ENCODE measurements at regions not wholly inside any gene's neighbourhood (a gene's known extent, or its start where the extent isn't known, plus 50 kb on each side); places are given as distances from the start of the nearest gene placed in this dataset.
"Not testable (repeated sequence)": the region's sequence is repeated elsewhere in the genome, so short reads cannot be mapped to it uniquely, and the experiment has no call there.

DNA sequence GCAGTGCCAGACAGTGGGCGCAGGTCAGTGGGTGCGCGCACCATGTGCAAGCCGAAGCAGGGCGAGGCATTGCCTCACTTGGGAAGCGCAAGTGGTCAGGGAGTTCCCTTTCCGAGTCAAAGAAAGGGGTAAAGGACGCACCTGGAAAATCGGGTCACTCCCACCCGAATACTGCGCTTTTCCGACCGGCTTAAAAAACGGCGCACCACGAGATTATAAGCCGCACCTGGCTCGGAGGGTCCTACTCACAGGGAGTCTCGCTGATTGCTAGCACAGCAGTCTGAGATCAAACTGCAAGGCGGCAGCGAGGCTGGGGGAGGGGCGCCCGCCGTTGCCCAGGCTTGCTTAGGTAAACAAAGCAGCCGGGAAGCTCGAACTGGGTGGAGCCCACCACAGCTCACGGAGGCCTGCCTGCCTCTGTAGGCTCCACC, 77.9 kb downstream of the NR4A2 start:
- DNase-seq (ENCODE audit: low read depth): not testable (repeated sequence)

DNA sequence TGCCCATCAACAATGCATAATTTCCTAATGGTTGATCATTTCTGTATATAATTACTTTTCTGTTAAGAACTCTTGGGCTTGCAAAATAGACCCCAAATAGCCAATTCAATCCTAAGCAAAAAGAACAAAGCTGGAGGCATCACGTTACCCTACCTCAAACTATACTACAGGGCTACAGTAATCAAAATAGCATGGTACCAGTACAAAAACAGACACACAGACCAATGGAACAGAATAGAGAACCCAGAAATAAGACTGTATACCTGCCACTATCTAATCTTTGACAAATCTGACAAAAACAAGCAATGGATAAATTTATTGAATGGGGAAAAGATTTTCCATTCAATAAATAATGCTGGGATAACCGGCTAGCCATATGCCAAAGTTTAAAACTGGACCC, 78.8 kb downstream of the NR4A2 start:
- DNase-seq (ENCODE audit: low read depth): no peak

DNA sequence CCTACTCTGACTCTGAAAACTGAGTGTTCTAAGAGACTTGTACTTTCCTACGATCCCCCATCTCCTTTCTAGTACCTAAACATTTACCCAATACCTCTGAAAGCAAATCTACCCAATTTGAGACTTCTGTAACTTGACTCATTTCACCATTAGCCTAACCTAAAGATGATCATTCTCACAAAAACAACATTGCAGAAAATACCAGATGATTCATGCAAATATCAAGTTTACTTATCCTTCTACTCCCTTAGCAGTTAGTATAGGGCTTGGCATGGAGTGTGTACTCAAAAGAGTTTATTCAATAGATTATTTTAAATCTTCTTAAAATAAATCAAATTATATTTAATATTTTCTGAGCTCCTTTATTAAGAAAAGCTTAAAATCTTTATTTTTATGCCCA, 89.6 kb downstream of the NR4A2 start:
- no peak for DNase-seq (ENCODE audit: low read depth)

DNA sequence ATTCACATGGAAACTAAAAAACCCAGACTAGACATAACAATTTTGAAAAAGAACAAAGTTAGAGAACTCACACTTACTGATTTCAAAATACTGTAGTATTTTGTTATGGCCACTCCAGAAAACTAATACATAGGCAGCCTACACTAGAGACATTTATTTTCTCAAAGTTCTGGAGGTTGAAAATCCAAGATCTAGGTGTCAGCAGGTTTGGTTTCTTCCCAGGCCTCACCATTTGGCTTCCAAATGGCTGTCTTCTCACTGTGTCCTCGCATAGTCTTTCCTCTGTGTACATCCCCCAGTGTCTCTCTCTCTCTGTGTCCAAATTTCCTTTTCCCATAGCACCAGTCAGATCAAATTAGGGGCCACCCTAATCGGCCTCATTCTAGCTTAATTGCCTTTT, 95.0 kb downstream of the NR4A2 start:
- DNase-seq (ENCODE audit: low read depth): no peak

DNA sequence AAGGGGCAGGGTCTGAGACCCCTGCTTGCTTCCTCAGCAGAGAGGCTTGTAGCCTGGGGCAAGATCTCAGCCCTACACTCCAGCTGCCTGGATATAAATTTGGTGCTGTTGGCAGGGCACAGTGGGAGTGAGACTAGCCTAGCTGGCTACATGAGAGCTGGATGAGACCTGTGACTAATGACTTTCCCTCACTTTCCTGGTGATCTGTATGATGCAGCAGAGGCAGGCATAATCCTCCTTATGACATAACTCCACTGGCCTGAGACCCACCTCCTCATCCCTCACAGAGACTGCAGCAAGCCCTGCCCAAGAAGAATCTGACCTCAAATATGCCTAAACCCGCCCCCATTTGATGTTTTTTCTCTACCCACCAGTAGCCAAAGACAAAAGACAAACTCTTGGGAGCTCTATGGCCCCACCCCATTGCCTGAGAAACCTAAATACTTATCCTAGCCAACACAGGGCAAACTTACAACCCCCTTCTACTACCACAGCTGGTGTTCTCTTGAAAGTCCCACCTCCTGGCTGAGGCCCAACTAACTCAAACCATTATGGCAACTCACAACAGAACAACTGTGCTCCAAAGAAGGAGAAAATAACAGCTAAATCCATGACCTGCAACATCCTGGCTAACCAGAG, 102.7 kb downstream of the NR4A2 start:
- DNase-seq (ENCODE audit: low read depth): no peak

DNA sequence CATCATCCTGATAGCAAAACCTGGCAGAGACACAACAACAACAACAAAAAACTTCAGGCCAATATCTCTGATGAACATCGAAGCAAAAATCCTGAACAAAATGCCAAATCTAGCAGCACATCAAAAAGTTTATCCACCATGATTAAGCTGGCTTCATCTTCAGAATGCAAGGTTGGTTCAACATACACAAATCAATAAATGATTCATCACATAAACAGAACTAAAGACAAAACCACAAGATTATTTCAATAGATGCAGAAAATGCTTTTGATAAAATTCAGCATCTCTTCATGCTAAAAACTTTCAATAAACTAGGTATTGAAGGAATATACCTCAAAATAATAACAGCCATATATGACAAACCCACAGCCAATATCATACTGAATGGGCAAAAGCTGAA, 109.2 kb downstream of the NR4A2 start:
- not testable (repeated sequence) for DNase-seq (ENCODE audit: low read depth)

DNA sequence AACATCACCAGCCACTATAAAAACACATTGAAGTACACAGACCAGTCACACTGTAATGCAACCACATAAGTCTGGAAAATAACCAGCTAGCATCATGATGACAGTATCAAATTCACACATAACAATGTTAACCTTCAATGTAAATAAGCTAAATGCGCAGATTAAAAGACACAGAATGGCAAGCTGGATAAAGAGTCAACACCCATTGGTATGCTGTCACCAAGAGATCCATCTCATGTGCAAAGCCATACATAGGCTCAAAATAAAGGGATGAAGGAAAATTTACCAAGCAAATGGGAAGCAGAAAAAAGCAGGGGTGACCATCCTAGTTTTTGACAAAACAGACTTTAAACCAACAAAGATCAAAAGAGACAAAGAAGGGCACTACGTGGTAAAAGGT, 110.8 kb downstream of the NR4A2 start:
- DNase-seq (ENCODE audit: low read depth): no peak

DNA sequence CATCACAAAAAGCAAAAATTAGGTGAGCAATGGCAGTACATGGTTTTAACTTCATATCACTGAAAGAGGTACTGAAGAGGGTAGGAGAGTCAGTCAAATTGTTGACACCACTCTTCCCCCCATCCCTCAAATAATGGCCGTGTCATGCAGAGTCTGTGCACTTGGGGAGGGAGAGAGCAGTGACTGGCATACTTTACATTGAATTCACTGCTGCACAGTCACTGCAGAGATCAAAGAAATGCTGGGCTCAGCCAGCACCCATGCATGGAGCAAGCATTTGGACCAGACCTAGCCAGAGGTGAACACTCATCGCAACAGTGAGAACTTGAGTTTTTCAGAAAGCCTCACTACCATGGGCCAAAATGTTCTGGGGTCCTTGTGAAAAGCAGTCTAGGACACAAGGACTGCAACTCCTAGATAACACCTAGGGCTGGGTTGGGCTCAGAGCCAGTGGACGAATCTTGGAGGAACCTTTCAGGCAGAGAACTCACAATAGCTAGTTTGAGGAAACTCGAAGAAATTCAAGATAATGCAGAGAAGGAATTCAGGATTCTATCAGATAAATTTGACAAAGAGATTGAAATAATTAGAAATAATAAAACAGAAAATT, 112.9 kb downstream of the NR4A2 start:
- DNase-seq (ENCODE audit: low read depth): no peak

DNA sequence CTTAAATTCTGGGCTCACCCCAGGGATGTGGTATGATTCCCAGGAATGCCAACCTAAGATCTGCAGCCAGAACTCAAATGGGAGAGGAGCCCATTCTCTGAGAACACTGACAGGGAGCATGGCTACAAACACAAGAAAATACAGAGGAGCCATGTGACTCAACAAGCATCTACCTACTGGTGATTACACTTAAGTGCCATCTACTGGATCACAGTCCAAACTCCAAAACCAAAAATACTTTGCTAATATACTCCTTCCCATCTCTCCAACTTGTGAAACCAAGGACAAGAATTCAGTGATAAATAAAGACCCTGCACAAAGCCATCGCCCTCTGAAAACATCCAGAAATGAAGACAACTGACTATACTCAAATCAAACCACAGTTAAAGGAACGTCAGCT, 116.9 kb downstream of the NR4A2 start:
- no peak for DNase-seq (ENCODE audit: low read depth)

DNA sequence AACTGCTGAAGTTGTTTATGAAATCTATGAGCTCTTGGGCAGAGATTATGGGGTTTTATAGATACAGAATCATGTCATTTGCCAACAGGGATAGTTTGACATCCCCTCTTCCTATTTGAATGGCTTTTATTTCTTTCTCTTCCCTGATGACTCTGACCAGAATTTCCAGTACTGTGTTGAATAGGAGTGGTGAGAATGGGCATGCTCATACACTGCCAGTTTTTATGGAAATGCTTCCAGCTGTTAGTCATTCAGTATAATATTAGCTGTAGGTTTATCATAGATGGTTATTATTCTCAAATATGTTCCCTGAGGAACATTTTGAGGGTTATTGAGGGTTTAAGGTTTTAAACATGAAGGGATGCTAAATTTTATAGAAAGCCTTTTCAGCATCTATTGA, 121.2 kb downstream of the NR4A2 start:
- DNase-seq (ENCODE audit: low read depth): no peak

DNA sequence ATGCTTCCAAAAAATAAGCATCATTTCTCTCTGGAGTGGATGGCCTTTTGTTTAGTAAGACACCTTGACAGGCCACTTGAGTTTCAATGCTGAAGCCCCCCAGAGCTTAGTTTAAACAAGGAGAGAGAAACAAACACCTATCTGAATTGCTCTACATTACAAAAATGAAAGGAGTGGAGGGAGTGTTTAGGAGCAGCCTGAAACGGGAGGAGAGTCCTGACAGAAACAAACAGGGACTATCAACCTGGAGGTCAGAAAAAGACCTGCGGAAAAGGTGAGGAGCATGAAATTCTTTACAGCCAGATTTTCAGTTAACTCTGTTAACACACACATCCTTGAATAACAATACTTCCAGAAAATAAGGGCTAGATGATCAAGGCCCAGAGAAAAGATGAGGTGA, 126.2 kb downstream of the NR4A2 start:
- DNase-seq (ENCODE audit: low read depth): no peak

DNA sequence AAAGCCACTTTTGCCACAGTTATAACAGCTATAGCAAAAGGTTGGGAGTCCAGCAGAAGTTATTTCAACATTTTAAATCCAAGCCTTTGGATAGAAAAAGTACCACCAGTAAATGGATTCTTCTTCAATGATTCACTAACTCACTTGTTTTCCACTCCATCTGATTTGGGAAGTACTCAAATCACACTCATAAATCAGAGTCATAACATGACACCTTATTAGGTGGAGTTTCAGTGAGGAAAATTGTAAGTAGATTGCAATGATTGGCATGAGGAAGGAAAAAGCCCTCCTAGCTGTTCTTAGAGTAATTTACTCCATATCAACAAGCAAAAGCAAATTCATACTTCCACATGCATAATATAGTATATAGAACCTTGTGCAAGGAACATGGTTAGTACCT, 132.9 kb downstream of the NR4A2 start:
- DNase-seq (ENCODE audit: low read depth): no peak

DNA sequence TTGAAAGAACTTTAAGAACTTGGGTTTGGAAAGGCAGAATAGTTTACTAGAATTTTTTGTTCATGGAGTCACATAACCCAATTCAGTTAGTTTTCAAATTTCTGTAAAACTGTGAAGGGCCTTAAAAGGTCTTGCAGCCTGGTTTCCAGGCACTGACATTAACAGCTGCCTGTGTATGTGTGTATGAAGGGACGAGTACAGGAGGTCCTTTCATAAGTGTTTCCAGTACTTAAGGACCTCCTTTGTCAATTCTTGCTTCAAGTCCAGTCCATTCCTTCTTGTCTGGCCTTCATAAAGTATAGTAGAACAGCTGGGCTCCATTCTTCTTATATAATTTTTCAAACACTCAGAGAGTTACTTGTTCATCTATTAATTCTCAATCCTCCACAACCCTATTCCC, 136.5 kb downstream of the NR4A2 start:
- DNase-seq (ENCODE audit: low read depth): no peak

DNA sequence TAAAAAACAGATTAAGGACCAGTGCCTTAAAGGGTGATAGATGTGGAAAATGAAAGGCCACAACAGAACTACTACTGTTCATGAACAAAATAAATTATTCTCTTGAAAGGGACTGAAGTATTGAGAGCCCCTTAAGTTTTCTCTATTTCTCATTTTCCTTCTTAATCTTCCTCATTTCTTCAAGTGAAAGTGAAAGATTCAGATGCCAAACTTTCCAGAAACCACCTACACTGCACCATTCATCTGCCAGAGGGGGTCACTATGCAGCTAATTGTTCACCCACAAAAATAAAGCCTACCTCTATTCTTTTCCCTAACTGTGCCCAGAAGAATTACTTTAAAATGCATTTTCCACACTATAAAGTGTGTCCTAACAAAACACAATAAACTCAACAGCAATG, 140.1 kb downstream of the NR4A2 start:
- DNase-seq (ENCODE audit: low read depth): no peak

DNA sequence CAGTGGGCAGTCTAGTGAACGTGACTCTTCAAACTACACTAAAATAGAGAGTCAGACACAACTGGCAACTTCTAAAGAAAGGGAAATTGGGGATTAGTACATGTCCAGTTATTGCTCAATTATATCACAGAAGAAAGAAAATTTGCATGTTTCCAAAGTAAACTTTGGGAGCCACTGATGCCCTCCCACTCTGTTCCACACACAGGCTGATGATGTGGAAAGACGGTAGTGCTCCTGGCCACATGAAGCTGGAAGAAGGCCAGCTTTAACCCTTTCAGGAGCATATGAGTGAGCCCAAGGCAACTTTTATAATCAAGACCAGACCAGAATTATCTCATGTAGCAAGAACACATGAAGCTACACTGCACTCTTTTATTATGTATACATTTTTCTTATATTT, 141.0 kb downstream of the NR4A2 start:
- no peak for DNase-seq (ENCODE audit: low read depth)

DNA sequence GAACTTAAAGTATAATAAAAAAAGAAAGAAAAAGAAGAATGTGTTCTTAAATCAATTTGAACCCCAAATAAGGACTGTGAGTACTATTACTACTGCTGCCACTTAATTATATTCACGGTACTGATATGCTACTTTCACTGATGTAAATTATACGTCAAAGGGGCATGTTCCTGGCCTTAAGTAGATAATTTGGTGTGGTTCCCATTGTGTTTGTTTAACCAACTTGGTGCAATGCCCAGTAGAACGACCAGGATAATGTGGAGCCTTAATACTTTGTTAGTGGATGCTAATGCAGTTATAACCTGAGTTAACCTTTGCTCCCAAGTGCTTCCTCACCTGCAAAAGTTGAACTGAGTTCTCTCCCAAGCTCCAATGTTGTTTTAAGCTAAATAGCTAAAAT, 142.0 kb downstream of the NR4A2 start:
- DNase-seq (ENCODE audit: low read depth): no peak

DNA sequence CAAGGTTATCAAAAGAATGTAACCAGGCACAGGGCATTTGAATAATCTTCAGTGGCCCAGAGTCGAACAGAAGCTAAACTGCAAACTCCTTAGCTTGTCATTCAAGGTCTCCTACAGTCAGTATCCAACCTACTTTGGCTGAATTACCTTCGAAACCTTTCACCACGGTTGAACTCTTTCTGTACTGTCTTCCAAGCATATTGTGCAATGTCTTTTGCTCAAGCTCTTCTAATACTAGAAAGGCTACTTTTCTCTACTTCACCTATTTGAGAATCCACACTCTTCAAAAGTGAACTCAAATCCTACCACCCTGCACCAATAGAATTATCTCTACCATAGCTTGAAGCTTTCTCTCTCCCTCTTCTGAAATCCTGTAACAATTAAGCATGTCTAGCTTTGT, 142.9 kb downstream of the NR4A2 start:
- DNase-seq (ENCODE audit: low read depth): no peak

DNA sequence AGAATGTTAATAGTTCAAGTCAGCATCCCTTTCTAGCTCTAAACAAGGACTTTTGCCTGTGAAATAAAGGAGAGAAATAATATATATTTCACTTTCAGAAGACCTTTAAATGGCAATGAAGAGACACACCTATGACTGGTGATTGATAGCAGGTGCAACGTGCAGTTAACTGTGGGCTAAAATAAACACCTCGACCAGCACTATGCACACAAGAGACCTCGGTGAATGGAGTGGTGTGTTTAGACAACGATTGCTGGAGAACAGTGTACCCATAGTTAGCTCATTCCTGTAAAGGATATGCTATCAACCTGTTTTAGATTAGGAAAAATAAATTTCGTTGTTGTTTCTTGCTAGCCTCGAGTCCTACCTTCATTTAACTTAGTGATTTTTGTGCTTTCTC, 143.4 kb downstream of the NR4A2 start:
- DNase-seq (ENCODE audit: low read depth): no peak

DNA sequence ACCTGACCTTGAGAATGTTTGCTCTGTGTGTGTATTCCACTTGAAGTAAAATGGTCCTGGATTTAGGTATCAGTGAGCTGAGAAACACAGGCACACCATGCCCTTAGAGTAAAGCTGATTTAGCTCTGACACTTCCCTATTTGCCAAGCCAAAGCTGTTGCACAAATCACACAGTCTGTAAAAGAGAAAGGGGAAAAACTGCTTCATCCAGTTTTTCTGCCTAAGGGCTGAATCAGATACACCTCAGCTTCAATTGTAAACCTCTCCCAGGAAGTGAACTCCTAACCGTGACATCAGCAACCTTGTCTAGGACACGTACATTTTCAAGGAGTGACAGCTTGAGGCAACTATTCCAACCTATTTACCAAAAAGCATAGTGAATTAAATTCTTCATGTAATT, 150.4 kb downstream of the NR4A2 start:
- DNase-seq (ENCODE audit: low read depth): no peak

DNA sequence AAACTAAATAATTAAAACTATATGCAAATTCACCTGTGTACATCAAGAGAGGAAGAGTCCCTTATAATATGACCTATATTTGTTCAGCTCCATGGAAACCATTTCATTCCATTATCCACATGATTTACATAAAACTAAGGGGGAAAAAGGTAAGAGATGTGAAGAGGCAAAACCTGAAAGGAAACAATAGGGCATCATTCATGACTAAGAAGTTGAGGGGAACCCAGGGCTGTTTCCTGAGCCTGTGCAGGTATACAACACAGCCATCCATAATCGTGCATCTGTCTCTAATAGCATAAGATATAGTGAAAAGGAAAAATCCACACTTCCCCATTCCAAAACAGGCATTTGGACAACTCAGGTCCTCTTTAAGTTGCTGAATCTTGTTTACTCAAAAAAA, 151.3 kb downstream of the NR4A2 start:
- DNase-seq (ENCODE audit: low read depth): no peak

DNA sequence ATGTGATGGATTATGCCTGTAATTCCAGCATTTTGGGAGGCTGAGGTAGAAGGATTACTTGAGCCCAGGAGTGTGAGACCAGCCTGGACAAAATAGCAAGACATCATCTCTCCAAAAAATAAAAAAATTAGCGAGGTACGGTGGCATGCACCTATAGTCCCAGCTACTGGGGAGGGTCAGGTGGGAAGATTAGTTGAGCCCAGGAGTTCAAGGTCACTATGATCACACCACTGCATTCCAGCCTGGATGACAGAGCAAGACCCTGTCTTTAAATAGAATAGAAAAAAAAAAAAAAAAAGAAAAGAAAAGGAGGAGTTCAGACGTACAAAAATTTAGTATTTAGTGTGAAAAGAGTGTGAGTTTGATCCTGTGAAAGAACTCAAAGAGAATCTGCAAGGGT, 154.9 kb downstream of the NR4A2 start:
- no peak for DNase-seq (ENCODE audit: low read depth)

DNA sequence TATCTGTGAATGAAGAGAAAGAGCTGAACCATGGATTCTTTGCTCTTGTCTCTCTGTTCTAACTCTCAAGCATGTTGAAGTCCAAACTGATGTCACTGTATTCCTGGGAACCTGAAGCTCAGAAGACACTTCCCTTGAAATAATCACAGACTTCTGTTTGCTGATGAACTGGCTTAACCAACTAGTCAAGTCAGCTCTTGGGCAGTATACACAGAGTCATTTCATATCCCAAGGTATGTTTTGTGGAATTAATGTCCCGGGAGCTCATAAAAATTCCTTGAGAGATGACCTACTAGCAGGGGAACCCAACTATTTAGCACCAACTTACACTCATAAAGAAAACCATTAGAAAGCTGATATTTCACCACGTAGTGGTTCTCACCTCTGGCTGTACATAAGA, 156.6 kb downstream of the NR4A2 start:
- DNase-seq (ENCODE audit: low read depth): no peak

DNA sequence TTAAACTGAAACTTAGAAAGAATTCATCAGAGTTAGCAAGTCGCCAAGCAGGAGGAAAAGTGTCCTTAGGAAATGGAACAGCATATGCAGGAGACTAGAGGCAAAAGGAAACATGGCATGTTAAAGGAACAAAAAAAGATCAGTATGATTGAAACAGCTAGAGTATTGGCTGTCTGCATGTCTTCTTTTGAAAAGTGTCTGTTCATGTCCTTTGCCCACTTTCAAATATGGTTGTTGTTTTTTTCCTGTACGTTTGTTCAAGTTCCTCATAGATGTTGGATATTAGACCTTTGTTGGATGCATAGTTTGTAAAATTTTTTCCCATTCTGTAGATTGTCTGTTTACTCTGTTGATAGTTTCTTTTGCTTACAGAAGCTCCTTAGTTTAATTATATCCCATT, 161.6 kb downstream of the NR4A2 start:
- no peak for DNase-seq (ENCODE audit: low read depth)

DNA sequence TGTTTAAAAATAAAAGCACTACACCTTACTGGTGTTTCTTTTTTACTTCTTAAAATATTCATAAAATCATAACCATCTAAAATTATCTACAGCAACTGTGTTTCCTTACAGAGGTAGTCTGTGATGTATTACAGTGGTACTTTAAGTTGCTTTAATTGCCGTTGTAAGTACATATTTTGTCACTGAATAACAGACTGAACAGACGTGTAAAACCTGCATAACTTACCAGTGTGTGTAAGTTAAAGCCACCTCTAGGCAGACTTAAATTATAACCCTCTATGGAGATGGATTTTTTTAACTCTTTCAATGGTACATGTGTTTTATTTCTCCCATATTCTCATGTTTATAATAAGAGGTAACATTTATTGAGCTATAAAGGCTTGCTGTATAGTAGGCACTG, 166.8 kb downstream of the NR4A2 start:
- DNase-seq (ENCODE audit: low read depth): no peak
